Mammary epithelial cell (primary cell): ENCODE measurements at regions not wholly inside any gene's neighbourhood (a gene's known extent, or its start where the extent isn't known, plus 50 kb on each side); places are given as distances from the start of the nearest gene placed in this dataset.

Source experiments
- EZH2 ChIP-seq: IDR thresholded peaks from 2 replicates; pipeline ENCODE4 v1.6.1; 2012; ENCODE audit warnings: low read length, inconsistent platforms, borderline replicate concordance
- TF ChIP-seq, protein P1 (sequence below), 2 donors: IDR thresholded peaks in 1 of 2; conservative IDR thresholded peaks in 1 of 2; 2 replicates each; pipeline ENCODE4 v1.5.1; 2011 to 2012; ENCODE audit warnings: inconsistent platforms in 2 of 2, low read length in 2 of 2, mild to moderate bottlenecking in 2 of 2, control low read depth in 1 of 2, low read depth in 1 of 2; ENCODE audit not compliant: insufficient read depth in 1 of 2; ENCODE audit errors: extremely low read depth in 1 of 2

DNA sequence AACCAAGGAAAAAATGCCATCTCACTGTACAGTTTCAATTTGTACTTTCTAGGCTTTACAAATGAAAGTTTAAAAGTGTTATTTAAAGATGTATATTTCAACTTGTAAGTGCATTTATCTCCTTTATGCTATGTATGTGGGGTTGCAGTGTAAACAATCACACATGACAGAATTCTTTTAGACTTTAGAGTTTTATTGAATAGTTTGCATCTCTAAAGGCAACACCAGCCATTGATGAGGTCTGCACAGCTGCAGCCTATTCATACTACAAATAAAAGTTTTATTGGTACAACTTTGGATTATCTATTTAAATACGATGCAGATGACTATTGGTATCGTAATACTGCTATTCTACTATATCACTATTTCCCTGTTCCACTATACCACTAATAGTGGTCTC is 894.4 kb upstream of the B3GALT2 start:
- TF ChIP-seq, protein P1, sequence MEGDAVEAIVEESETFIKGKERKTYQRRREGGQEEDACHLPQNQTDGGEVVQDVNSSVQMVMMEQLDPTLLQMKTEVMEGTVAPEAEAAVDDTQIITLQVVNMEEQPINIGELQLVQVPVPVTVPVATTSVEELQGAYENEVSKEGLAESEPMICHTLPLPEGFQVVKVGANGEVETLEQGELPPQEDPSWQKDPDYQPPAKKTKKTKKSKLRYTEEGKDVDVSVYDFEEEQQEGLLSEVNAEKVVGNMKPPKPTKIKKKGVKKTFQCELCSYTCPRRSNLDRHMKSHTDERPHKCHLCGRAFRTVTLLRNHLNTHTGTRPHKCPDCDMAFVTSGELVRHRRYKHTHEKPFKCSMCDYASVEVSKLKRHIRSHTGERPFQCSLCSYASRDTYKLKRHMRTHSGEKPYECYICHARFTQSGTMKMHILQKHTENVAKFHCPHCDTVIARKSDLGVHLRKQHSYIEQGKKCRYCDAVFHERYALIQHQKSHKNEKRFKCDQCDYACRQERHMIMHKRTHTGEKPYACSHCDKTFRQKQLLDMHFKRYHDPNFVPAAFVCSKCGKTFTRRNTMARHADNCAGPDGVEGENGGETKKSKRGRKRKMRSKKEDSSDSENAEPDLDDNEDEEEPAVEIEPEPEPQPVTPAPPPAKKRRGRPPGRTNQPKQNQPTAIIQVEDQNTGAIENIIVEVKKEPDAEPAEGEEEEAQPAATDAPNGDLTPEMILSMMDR (conservative IDR thresholded peaks at IDR 0.05 in 1 of 2, IDR thresholded peaks at IDR 0.05 in 1 of 2; ENCODE audit: extremely low read depth in 1 of 2, insufficient read depth in 1 of 2, low read depth in 1 of 2, low read length in 2 of 2) = no peak
- TF ChIP-seq EZH2 = no peak
